ENCODE measurements at regions not wholly inside any gene's neighbourhood (a gene's known extent, or its start where the extent isn't known, plus 50 kb on each side); places are given as distances from the start of the nearest gene placed in this dataset.
"Not testable (repeated sequence)": the region's sequence is repeated elsewhere in the genome, so short reads cannot be mapped to it uniquely, and the experiment has no call there.

DNA sequence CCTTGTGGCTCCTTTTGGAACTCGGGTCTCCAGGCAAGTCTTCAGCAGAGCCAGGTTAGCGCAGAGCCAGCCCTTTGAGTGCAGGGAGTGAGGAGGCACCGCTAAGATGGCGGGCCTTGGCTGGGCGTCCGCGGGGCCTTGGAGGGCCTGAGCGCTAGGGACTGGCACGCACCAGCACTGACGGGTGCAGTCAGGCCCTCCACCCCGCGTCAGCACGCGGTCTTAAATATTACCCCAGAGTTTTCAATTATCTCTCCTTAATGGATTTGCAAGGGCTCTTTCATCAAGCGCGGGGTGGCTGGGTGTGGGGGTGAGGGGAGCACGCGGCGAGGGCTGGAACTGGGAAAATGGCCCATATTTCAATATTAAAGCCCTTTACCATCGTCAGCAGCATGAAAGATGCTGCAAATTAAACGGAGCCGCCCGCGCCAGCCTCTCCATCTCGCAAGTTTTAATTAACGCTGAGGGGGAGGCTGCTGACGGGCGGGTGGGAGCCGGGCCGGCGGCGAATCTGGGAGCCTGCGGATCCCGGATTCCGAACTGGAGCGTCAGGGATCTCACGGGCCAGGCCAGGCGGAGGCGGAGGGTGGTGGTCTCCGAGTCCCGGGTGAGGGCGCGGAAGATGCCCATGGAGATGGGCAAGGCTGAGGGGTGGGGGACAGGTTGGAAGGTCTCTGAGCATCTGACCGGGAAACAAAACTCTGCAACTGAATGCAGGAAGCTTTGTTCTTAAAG lies 1690.4 kb upstream of the DEFB115 start:
- DNase-seq = not testable (repeated sequence)

DNA sequence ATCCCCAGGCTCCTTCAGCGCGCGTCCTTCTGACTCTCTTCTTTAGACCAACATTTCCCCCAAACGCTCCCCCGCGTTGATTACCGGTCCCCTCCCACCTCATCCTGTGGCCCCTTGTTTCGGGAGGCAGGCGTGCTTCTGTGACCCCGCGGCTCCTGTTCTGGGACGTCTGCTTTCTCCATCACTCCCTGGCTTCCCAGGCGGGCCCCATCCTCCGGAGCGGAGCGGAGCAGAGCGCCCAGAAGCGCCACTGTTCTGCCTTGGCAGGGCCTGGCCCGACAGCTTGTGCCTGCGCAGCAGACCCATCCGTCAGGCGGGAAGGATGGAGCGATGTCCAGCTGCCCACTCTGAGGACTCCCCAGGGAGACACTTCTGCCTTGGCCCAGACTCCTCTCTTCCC lies 1689.8 kb upstream of the DEFB115 start:
- not testable (repeated sequence) for DNase-seq

DNA sequence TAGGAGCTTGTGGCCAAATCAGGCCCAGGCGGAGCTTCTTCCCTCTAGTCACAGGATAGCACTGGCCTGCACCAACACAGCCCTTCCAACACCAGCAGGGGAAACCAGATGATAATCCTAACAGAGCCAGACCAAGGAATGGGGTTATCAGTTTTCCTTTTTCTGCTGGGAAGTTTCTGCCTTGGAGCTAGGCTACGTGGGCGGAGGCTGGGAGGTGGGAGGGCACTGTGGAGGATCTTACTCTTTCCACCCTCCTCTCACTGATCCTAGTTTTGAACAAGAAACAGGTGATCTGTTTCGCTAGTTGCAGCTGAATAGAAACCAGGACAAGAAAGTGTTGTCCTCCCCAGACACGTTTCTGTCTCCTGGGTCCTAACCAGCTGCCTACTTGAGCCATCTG lies 1687.3 kb upstream of the DEFB115 start:
- not testable (repeated sequence) for DNase-seq

DNA sequence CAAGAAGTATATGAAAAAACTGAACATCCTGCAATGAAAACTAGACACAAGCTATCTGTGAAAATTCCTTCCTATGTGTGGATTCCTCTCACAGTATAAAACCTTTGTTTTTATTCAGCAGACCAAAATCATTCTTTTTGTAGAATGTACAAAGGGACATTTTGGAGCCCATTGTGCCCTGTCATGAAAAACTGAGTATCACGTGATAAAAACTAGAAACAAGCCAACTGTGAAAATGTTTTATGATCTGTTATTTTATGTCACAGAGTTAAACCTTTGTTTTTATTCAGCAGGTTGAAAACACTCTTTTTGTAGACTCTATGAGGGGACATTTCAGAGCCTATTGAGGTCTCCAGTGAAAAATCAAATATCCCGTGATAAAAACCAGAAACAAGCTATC lies 1667.9 kb upstream of the DEFB115 start:
- not testable (repeated sequence) for DNase-seq

DNA sequence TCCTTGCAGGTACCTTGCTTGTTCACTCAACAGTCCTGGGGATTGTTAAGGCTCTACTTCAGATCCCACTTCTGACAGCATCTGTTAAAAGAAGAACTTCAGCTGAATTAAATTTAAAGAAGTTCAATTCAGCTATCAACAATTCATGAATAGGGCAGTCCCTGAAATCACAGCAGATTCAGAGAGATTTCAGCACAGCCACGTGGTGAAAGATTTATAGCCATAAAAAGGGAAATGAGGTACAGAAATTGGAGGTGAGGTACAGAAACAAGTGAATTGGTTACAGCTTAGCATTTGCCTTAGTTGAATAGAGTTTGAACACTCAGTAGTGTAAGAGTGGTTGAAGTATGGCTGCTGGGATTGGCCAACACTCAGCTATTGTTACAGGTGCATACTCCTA lies 1653.3 kb upstream of the DEFB115 start:
- DNase-seq = not testable (repeated sequence)

DNA sequence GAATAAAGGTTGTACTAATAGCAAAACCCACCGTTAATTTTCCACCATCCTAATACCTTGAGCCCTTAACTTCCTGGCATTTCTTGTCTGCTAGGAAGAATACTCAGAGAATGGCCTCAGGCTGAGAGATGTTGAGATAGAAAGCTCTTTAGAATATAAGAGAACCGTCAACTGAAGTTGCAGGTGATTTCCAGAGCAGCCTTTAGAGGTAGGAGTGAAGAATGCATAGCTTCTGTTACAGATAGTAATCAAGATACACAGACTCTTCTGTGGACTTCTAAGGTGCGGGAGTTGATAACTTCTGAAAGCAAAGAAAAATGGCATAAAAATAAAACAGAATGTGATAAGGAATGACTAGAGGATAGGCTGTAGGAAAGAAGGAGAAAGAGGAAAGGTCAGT lies 1651.3 kb upstream of the DEFB115 start:
- not testable (repeated sequence) for DNase-seq

DNA sequence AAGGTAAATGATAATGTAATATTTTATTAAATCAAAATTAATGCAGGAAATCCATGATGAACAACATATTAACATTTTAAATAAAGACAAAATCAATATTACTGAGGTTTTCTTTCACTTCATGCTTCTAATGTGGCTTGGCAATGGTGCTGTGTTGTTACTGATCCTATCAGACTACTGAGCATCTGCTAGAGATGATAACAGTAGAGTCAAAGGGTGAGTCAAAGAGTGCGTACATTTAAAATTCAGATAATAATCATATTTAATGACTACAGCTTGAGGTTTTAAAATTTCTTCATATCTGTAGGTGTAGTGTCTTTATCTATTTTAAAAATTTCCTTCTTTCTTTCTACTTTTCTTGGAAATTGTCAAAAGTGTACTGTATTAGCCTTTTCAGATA lies 1628.1 kb upstream of the DEFB115 start:
- DNase-seq = not testable (repeated sequence)
